Stomach (tissue), 8 donors: ENCODE measurements at regions not wholly inside any gene's neighbourhood (a gene's known extent, or its start where the extent isn't known, plus 50 kb on each side); places are given as distances from the start of the nearest gene placed in this dataset.

Source experiments
- DNase-seq, 2 donors: peaks; one replicate each; pipeline versions ENCODE4 v3.0.0 to v3.0.0-alpha.2; 2013 to 2019
- H3K27ac ChIP-seq, 5 donors: fragments of 200-600 bp in 4 of 5; sonication (generic) in 4 of 5; one replicate each; pipeline ENCODE4 v1.5.1; 2013 to 2019; ENCODE audit warnings: mild to moderate bottlenecking in 1 of 5, moderate library complexity in 1 of 5
- H3K27me3 ChIP-seq, 3 donors: fragments of 200-600 bp; sonication (generic); one replicate each; pipeline ENCODE4 v1.5.1; 2017 to 2019; ENCODE audit warnings: mixed run types in 1 of 3
- H3K36me3 ChIP-seq, 4 donors: fragments of 200-600 bp; sonication (generic); 1 replicate in 3 of 4; 2 replicates in 1 of 4; pipeline ENCODE4 v1.5.1; 2016 to 2019
- H3K4me1 ChIP-seq, 4 donors: fragments of 200-600 bp; sonication (generic); one replicate each; pipeline ENCODE4 v1.5.1; 2016 to 2019
- H3K4me3 ChIP-seq, 4 donors: fragments of 200-600 bp; sonication (generic) in 3 of 4; one replicate each; pipeline ENCODE4 v1.5.1; 2016 to 2019; ENCODE audit warnings: mild to moderate bottlenecking in 1 of 4
- H3K9me3 ChIP-seq, 4 donors: fragments of 200-600 bp; sonication (generic); one replicate each; pipeline ENCODE4 v1.5.1; 2016 to 2019
- CTCF ChIP-seq, 7 experiments: fragments of 450-650 bp in 4 of 7; fragments of 200-600 bp in 3 of 7; sonication (generic) in 3 of 7; IDR thresholded peaks; one replicate each; pipeline ENCODE4 v1.5.1; 2016 to 2019; ENCODE audit warnings: antibody characterized with exemption in 7 of 7, control low read depth in 2 of 7, mild to moderate bottlenecking in 1 of 7
- EP300 ChIP-seq: sonication (generic); formaldehyde crosslinking; IDR thresholded peaks from one replicate; pipeline ENCODE4 v1.6.1; 2017; ENCODE audit warnings: antibody characterized with exemption
- POLR2A ChIP-seq, 4 donors: fragments of 450-650 bp; IDR thresholded peaks; one replicate each; pipeline ENCODE4 v1.6.1; 2016; ENCODE audit warnings: antibody characterized with exemption in 4 of 4, control low read depth in 2 of 4, mild to moderate bottlenecking in 1 of 4, moderate library complexity in 1 of 4
- POLR2AphosphoS5 ChIP-seq, 3 donors: sonication (generic); formaldehyde crosslinking; IDR thresholded peaks; one replicate each; pipeline ENCODE4 v1.6.1; 2016; ENCODE audit warnings: antibody characterized with exemption in 3 of 3
- WGBS, 5 donors: extraction: QIAGEN DNeasy Blood & Tissue Kit in 3 of 5; methylation state at CpG; one replicate each; pipeline versions ENCODE4 v1.1.5 to v1.1.7; 2013 to 2018; 5-methylcytosine and 5-hydroxymethylcytosine counted together
- intact Hi-C: fragments of 100-400 bp; cut with DNase I; formaldehyde crosslinking; loops from one replicate; pipeline ENCODE4 v1.15.1; 2023; ENCODE audit warnings: low total_unique reads
- donor health status: healthy with polysubstance abuse.
- donor health status: Bipolar disorder and iron deficiency.
- donor health status: healthy.

GRCh38 chr10:53123311-53123710, 350.7 kb upstream of the MBL2 start:
- no peak for DNase-seq
- WGBS, 5 donors, result 57 to 71% (median 59%) methylated on average over 4 of the region's 4 CpGs
- H3K4me3 ChIP-seq, result no peak overlapping the region
- no peaks in the 10 kb centered on the region for H3K9me3 ChIP-seq
- no peaks in the 10 kb centered on the region for H3K36me3 ChIP-seq
- H3K27me3 ChIP-seq, result no peaks in the 10 kb centered on the region
- no peaks in the 10 kb centered on the region for H3K4me1 ChIP-seq
- intact Hi-C loops, result no loop called here
- no peak overlapping the region for H3K27ac ChIP-seq
- TF ChIP-seq CTCF (IDR thresholded peaks at IDR 0.05) (no peak), POLR2A (IDR thresholded peaks at IDR 0.05) (no peak), POLR2AphosphoS5 (IDR thresholded peaks at IDR 0.05) (no peak), EP300 (no peak)

- intact Hi-C loops, result no loop called here
- WGBS, 5 donors, result 47 to 57% (median 57%) methylated on average over 4 of the region's 4 CpGs
- DNase-seq, result no peak
- H3K27me3 ChIP-seq, result no peaks in the 10 kb centered on the region
- H3K4me3 ChIP-seq, result no peak overlapping the region
- no peaks in the 10 kb centered on the region for H3K4me1 ChIP-seq
- TF ChIP-seq POLR2AphosphoS5 (IDR thresholded peaks at IDR 0.05) (no peak), EP300 (no peak), POLR2A (IDR thresholded peaks at IDR 0.05) (no peak), CTCF (IDR thresholded peaks at IDR 0.05) (no peak)
- no peaks in the 10 kb centered on the region for H3K9me3 ChIP-seq
- H3K27ac ChIP-seq, result no peak overlapping the region
- no peaks in the 10 kb centered on the region for H3K36me3 ChIP-seq
Observed at GRCh38 chr10:53122281-53122680, 349.7 kb upstream of the MBL2 start.

GRCh38 chr10:53115660-53116059, 343.1 kb upstream of the MBL2 start:
- Histone ChIP-seq H3K27me3 (no peaks in the 10 kb centered on the region), H3K4me3 (no peak overlapping the region), H3K9me3 (peaks cover 0 to 7% (median 0%) of the 10 kb centered on the region in 4 donors), H3K4me1 (no peaks in the 10 kb centered on the region), H3K27ac (no peak overlapping the region), H3K36me3 (no peaks in the 10 kb centered on the region)
- 81 to 96% (median 88%) methylated on average over 2 of the region's 2 CpGs for WGBS, 5 donors
- no peak for DNase-seq
- TF ChIP-seq POLR2A (IDR thresholded peaks at IDR 0.05) (no peak), POLR2AphosphoS5 (IDR thresholded peaks at IDR 0.05) (no peak), CTCF (IDR thresholded peaks at IDR 0.05) (no peak), EP300 (no peak)
- intact Hi-C loops, result no loop called here

- DNase-seq, result peak in 1 of 2 donors; percentile 18
- no peaks in the 10 kb centered on the region for H3K4me1 ChIP-seq
- H3K36me3 ChIP-seq, result no peaks in the 10 kb centered on the region
- WGBS, 5 donors, result 42 to 59% (median 48%) methylated on average over 4 to 5 of the region's 5 CpGs
- no peak for TF ChIP-seq EP300
- TF ChIP-seq POLR2AphosphoS5 (IDR thresholded peaks at IDR 0.05), result no peak
- no peak for TF ChIP-seq POLR2A (IDR thresholded peaks at IDR 0.05)
- no peak for TF ChIP-seq CTCF (IDR thresholded peaks at IDR 0.05)
- H3K27ac ChIP-seq, result no peak overlapping the region
- H3K9me3 ChIP-seq, result peaks cover 0 to 7% (median 0%) of the 10 kb centered on the region in 4 donors
- intact Hi-C loops, result no loop called here
- no peak overlapping the region for H3K4me3 ChIP-seq
- H3K27me3 ChIP-seq, result no peaks in the 10 kb centered on the region
Observed at GRCh38 chr10:53111529-53111928, 338.9 kb upstream of the MBL2 start.
